RWPE2 (cell line): ENCODE measurements at regions not wholly inside any gene's neighbourhood (a gene's known extent, or its start where the extent isn't known, plus 50 kb on each side); places are given as distances from the start of the nearest gene placed in this dataset.

Source experiments
- ATAC-seq: fragments of 200-7000 bp; cut with Tn5 transposase; 3 replicates; pipeline ENCODE4 v1.9.1; 2021; ENCODE audit warnings: low read depth
- DNase-seq: peaks from one replicate; pipeline ENCODE4 v3.0.0-alpha.2; 2020; ENCODE audit warnings: low spot score
- H3K27ac ChIP-seq: fragments of 450-650 bp; 2 replicates; pipeline ENCODE4 v1.5.1; 2017; ENCODE audit warnings: mild to moderate bottlenecking; ENCODE audit not compliant: poor library complexity, severe bottlenecking
- H3K27me3 ChIP-seq: fragments of 250-450 bp; sonication (Bioruptor Pico); 2 replicates; pipeline ENCODE4 v1.5.1; 2021; ENCODE audit warnings: mild to moderate bottlenecking, moderate library complexity; ENCODE audit not compliant: insufficient read depth, poor library complexity, severe bottlenecking
- H3K36me3 ChIP-seq: fragments of 250-450 bp; sonication (Bioruptor Pico); 2 replicates; pipeline ENCODE4 v1.5.1; 2020; ENCODE audit warnings: low read depth, mild to moderate bottlenecking, moderate library complexity
- H3K4me1 ChIP-seq: fragments of 250-450 bp; sonication (Bioruptor Pico); 2 replicates; pipeline ENCODE4 v1.5.1; 2021; ENCODE audit warnings: mild to moderate bottlenecking, moderate library complexity; ENCODE audit not compliant: insufficient read depth, poor library complexity, severe bottlenecking
- H3K4me3 ChIP-seq: fragments of 250-450 bp; sonication (Bioruptor Pico); 2 replicates; pipeline ENCODE4 v1.5.1; 2021; ENCODE audit warnings: mild to moderate bottlenecking, moderate library complexity; ENCODE audit not compliant: severe bottlenecking
- H3K9me3 ChIP-seq: fragments of 250-450 bp; sonication (Bioruptor Pico); 2 replicates; pipeline ENCODE4 v1.5.1; 2021; ENCODE audit warnings: mild to moderate bottlenecking, moderate library complexity; ENCODE audit not compliant: severe bottlenecking
- CTCF ChIP-seq: fragments of 450-650 bp; IDR thresholded peaks from one replicate; pipeline ENCODE4 v1.5.1; 2017; ENCODE audit warnings: mild to moderate bottlenecking, moderate library complexity; ENCODE audit not compliant: poor library complexity, severe bottlenecking

- ATAC-seq (no peak), DNase-seq (no peak)
- no peak overlapping the region for H3K4me3 ChIP-seq
- TF ChIP-seq CTCF = no peak
- no peaks in the 10 kb centered on the region for H3K36me3 ChIP-seq
- H3K4me1 ChIP-seq = no peaks in the 10 kb centered on the region
- H3K9me3 ChIP-seq = no peaks in the 10 kb centered on the region
- no peaks in the 10 kb centered on the region for H3K27me3 ChIP-seq
- H3K27ac ChIP-seq = no peak overlapping the region
Observed at GRCh38 chr12:23168459-23168858, 543.5 kb downstream of the ETNK1 start.

- no peak for TF ChIP-seq CTCF
- ATAC-seq = no peak
- DNase-seq = no peak
Observed at GRCh38 chr12:23169012-23169695, 544.2 kb downstream of the ETNK1 start.

GRCh38 chr12:23169696-23170013 is 544.7 kb downstream of the ETNK1 start:
- H3K9me3 ChIP-seq = no peaks in the 10 kb centered on the region
- no peaks in the 10 kb centered on the region for H3K36me3 ChIP-seq
- H3K4me1 ChIP-seq = no peaks in the 10 kb centered on the region
- DNase-seq = no peak
- H3K27me3 ChIP-seq = no peaks in the 10 kb centered on the region
- TF ChIP-seq CTCF = no peak
- H3K27ac ChIP-seq = no peak overlapping the region
- H3K4me3 ChIP-seq = no peak overlapping the region
- ATAC-seq = no peak

More at GRCh38 chr12:23169012-23169695, 544.2 kb downstream of the ETNK1 start:
- no peaks in the 10 kb centered on the region for H3K36me3 ChIP-seq
- H3K9me3 ChIP-seq = no peaks in the 10 kb centered on the region
- H3K27me3 ChIP-seq = no peaks in the 10 kb centered on the region
- H3K4me1 ChIP-seq = no peaks in the 10 kb centered on the region
- H3K4me3 ChIP-seq = no peak overlapping the region
- no peak overlapping the region for H3K27ac ChIP-seq

GRCh38 chr12:23174917-23175316 is 549.9 kb downstream of the ETNK1 start:
- no peak for DNase-seq
- Histone ChIP-seq H3K4me3 (no peak overlapping the region), H3K9me3 (no peaks in the 10 kb centered on the region), H3K27ac (no peak overlapping the region), H3K4me1 (no peaks in the 10 kb centered on the region), H3K27me3 (no peaks in the 10 kb centered on the region), H3K36me3 (no peaks in the 10 kb centered on the region)
- ATAC-seq = no peak
- TF ChIP-seq CTCF = no peak

GRCh38 chr12:23185346-23185745 is 560.4 kb downstream of the ETNK1 start:
- no peak for TF ChIP-seq CTCF
- Histone ChIP-seq H3K4me1 (no peaks in the 10 kb centered on the region), H3K27me3 (no peaks in the 10 kb centered on the region), H3K4me3 (no peak overlapping the region), H3K27ac (no peak overlapping the region), H3K36me3 (no peaks in the 10 kb centered on the region), H3K9me3 (no peaks in the 10 kb centered on the region)
- DNase-seq = no peak
- no peak for ATAC-seq
